NK-92 treated with Interleukin-12 subunit alpha and Interleukin-12 subunit beta, amount 100 ng/mL, for 24 hours (cell line): ENCODE measurements at regions not wholly inside any gene's neighbourhood (a gene's known extent, or its start where the extent isn't known, plus 50 kb on each side); places are given as distances from the start of the nearest gene placed in this dataset.

Experiments used
- DNase-seq: peaks from one replicate; lab custom pipeline; 2025; lab: John Stamatoyannopoulos, UW

DNA sequence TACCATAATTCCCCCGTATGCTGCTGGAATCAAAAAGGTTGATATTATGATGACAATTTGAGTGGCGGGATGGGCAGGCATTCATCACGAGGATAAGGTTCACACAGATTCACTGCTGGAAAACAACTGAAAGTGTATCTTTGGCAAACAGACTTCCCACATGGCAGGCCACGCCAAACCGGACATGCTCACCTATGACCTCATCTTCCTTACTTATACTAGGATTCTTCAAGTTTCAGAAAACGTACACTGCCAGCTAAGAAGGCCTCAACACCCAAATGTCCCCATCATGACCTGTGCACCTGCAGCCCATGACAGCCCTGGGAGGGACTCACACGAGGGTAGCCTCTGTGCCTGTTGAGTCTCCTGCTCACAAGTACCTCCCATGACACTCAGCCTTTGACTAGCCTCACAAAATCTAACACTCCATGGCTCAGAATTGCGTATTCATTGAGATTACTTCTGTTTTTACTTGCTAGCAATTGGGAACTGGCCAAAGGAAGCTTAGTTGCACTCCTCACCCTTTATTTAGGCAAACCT is 259.0 kb upstream of the GHITM start:
- DNase-seq = no peak

DNA sequence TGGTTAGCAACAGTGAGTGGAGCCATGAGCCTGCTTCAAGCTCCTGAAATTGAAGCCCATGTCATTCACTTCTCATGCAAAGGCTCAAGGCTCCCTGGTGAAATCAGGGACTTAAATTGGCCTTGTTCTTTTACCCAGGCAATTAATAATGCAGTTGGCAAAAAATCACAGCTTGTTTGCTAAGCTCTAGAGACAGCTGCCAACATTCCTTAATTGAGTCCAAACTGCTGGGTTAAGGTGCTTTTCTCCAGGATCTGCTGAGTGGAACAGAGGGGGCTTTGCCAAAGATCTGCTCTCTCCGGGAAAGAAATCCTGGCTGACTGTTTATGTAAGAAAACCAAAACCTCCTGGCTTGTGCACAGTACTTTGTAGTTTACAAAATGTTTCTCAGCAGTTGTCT is 257.6 kb upstream of the GHITM start:
- no peak for DNase-seq

DNA sequence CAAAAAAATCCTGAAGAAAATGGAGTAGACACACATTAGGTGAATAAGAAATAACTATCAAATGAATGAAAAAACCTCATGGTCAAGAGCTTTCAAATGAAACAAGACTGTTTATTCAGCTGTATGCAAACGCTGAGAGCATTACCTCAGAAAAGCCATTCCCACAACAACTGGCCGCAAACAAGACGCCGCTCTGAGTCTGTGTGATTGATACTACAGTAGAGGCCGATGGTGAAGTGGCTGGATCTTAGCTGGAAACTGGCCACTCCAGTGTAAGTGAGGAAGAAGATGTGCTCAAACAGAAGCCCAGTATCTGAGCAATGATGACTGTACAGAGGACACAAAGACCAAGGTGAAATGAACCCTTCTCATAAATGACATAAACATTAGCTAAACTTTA is 252.4 kb upstream of the GHITM start:
- DNase-seq = no peak

DNA sequence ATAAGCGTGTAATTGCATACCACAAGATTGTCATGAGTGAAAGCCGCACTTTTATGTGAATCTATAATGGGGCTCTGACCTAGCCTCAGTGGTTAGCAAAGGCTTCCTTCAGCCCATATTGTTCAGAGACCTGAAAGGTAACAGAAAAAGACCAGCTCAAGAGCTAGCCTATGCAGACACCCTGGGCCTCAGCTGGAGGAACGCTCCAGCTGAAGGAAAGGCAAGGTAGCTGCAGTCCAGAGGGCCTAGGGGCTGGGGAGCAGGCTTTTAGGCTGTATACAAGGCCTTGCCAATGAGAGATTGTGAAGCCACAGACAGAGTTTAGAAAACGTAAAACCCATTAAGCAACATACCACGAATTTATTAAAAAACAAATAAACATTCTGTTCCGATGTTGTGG is 246.6 kb upstream of the GHITM start:
- no peak for DNase-seq

DNA sequence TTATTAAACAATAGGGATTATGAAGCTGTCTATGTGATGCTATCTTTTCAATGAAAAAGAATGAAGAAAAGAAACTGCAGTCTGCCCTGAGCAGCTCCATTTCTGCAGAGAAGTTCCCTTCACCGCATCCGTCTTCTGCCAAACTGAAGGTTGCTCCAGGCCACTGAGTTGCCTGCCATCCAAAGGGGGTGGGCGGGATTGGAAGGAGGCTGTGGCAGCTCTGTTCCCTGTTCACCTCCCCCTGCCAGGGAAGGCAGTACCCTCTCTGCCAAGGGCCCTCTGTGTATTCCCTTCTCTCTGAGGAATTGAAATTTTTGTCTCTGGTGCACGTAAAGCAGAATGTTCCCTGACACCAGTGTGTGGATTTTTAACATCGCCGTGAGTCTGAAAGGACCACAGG is 243.1 kb upstream of the GHITM start:
- no peak for DNase-seq

DNA sequence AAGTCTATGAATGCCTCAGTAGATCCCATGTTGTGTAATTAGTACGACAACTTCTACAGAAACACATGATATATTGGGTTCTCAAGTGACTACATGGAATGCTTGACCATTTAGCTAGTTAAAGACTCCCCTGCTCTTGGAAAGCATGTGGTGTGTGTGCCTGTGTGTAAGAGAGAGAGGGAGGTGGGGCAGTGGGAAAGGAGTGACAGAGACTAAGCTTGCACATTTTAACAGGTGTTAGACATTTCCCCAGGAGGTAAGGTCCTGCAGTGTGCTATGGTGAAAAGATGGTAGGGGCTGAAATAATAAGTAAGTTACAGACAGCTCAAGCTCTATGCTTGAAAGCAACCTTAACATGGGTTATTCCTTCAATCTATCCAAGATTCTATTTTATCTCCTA is 241.7 kb upstream of the GHITM start:
- DNase-seq = no peak

DNA sequence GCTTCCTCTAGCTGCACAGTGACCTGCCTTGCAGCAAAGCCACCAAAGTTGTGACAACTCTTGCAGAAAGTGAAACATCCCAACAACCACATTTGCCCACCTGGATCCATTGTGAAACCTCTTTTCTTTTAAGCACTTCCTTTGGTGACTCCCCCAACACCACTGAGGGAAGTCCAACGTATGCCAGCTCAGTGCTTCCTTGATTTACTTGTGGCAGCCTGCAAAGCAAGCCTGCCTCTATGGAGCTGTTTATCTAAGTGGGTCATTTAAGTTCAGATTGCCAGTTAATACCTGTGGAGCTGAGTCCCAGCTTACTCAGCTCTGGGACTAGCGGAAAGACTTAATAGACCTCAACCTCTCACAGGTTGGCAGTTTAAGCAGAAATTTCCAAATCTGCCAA is 230.8 kb upstream of the GHITM start:
- DNase-seq = no peak

DNA sequence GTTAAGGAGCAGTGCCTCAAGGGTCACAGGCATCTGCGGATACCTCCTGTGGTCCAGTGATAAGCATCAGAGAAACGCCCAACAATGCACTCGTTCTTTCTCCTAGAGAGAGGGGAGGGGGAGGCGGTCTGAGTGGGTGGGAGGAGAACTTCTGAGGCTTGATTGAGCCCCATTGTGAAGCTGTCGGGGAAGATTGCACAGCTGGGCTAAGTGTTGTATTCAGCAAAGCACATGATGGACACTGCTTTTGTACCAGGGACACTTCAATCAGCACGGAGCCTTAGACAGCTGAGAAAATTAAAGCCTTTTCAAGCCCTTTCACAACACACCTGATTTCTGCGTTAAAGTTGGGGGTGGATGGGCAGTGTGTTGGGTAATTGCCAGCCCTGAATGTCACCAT is 230.3 kb upstream of the GHITM start:
- no peak for DNase-seq

DNA sequence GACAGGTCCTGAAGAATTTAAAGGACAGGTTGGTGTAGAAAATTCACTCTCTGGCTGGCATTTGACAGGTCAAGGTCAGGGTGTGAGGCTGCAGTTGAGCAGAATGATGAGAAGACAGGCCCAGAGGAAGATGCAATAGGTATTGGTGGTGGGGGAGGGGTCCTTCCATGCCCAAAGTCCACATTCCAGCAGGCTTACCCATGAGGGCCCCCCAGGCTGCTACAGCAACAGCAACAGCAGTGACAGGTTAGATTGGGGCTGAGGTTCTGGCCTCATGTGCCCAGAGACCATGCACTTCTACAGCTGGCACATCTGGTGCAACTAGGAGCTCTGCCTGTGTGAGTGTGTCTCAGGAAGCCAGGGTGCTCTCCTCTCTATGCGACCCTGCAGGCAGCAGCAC is 223.5 kb upstream of the GHITM start:
- no peak for DNase-seq

DNA sequence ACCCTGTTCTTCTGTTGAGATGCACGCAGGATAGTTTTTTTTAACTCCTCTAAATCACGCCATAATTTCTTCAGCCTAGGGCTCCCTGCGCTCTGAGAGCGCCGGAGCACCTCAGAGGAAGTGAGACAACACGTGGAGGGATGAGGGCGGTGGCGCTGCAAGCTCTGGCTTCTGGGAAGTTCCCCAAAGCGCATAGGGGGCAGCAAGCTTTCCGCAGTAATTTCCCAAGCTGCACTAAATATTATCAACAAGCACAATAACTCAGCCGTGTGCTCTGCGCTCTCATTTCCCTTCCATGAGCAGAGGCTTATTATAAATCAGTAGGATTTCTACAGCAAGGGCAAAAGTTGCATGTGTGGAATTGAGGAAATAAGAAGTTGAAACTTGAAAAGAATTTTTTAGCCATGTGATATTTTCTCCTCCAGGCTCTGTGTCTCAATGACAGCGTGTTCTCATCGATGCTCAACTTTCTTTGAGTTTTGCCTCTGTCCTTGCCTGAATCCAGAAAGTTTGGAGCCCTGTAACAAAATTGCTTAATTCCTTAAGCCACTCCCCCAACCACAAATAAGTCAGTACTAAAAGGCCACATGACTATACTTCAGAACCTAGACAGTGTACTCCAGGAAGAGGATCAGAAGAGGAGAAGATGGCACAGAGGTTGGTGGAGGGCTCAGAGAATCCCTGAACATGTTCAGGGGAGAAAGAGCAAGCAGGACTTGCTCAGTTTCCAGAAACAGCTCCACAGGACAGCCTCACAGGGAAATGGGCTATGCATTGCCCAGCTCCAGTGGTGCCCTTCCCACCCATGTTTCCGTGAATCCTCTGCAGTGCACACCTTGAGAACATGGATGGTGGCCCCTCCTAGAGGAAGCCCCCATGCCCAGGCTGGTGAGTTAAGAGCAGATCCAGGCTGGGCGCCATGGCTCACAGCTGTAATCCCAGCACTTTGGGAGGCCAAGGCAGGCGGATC is 221.5 kb upstream of the GHITM start:
- DNase-seq = no peak

DNA sequence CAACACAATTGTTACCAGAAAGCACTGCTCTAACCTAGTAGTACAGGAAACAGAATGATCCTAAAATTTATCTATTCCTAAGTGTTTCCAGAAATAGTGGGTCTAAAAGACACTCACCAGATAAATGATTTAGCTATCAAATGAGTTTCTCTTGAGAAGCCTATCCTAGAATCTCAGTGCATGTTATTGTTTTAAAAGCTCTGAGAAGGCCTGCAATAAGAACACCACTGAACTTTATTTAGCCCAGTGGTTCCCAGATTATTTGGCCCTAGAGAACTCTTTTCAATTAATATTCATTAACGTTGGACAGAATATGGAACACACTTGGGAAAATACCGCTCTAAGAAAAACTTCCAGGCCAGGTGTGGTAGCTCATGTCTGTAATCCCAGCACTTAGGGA is 220.1 kb upstream of the GHITM start:
- DNase-seq = no peak

DNA sequence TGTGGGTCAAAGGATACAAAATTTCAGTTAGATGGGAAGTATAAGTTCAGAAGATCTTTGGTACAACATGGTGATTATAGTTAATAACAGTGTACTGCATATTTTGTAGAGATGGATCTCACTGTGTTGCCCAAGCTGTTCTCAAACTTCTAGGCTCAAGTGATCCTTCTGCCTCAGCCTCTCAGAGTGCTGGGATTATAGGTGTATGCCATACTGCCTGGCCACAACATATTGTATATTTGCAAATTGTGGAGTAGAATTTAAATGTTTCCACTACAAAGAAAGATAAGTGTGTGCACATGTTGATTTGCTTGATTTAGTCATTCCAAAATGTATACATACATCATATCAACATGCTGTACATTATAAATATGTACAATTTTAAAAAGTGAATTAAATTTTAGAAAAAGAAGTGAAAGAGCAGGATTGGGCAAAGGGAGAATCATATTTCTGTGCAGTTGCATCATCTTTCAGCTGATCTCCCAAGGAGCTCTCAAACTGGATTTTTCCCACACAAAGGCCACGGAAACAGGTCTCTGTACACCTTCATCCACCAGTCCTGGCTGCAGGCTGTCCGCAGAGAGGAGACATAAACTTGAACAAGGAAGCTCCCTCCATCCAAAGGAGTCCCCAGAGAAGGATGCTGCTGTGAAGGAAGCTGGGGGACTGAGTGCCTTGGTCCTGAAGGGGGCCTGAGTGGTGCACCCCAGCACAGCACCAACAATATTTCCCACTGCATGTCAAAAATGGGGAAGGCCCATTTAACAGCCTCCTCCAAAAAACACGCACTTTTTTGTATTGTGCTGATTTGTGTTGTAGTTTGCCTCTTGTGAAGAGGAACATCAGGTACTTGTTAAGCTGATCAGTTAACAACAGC is 217.1 kb upstream of the GHITM start:
- DNase-seq = no peak

DNA sequence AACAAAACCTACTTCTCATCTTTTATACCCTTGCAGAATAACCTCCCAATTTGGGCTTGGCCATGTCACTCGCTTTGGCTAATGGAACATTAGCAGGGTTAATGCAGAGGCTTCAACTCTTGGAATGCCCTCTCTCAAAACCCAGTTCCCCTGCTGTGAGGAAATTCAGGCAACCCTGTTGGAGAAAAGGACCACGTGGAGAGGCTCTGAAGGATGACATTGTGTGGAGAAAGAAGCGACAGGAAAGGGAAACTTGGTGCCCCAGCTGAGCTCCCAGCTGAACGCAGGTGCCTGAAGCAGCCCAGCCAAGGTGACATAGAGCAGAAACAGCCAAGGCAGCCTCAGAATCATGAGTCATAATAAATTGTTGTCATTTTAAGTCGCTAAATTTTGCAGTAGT is 214.2 kb upstream of the GHITM start:
- DNase-seq = no peak

DNA sequence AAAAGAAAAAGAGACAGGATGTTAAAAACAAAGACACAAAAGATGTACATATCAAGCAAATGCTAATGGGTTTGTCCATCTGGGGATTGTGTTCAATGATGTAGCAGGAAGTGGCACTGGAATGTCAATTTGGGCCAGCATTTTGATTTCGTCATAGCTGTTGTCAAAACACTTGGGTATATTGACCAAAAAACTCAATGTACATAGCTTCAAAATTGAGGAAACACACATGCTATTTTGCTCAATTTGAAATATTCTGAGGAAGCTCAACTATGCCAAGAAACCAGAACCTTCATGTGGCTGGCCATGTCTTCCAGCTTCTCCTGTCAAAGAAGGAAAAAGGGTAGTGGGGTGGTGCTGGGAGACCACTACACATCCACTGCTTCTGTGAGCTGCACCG is 212.7 kb upstream of the GHITM start:
- no peak for DNase-seq

DNA sequence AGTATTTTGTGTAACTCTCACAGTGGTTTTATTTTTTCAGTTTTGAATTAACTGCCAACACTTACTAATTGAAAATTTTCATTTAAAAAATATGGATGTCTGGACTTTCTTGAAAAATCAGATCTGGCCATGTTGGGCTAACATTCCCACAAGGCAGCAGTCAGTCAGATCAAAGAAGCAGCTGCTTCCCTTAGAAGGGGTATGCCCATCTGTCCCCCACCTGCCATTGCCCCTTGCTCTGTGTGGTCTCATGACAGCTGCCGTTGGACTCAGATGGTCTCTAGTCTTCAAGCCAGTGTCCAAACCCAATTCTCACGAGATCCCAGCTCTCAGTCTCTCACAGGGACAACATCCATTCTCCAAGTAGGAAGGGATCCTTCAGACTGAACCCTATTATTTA is 212.1 kb upstream of the GHITM start:
- no peak for DNase-seq

DNA sequence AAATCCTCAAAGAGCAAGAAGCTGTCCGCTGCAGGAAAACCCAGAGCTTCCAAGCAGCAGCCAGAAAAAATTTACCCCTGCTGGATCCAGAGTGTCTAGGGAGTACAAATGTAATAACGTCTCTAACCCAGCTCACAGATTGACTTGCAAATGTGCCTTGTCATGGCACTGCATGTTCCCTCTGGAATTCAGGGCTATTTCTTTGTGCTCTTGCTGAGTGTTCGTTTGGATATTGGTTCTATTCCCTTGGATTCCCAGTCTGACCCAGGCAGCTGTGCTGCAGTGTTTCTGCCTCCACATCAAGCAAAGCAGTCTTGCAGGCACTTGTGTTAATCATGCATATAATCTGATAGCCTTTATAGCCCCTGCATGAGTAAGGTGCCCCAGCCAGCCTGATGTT is 209.9 kb upstream of the GHITM start:
- DNase-seq = no peak

DNA sequence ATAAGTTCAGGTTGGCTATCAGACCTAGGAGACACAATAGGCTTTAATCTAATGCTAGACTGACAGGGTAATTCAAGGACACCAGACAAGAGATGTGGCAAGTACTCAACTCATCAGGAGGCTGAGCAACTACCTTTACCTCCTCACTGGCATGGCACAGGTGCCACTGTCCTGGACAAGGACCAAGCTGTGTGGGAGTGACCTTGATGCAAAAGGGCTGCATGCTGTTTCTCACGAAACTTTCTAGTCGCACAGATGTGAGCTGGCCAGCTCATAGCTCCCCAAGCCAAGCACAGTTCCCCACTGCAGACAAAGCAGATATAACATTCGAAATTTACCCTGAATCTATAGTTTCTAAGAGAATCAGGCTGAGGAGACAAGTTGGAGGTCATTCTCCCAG is 207.6 kb upstream of the GHITM start:
- DNase-seq = no peak

DNA sequence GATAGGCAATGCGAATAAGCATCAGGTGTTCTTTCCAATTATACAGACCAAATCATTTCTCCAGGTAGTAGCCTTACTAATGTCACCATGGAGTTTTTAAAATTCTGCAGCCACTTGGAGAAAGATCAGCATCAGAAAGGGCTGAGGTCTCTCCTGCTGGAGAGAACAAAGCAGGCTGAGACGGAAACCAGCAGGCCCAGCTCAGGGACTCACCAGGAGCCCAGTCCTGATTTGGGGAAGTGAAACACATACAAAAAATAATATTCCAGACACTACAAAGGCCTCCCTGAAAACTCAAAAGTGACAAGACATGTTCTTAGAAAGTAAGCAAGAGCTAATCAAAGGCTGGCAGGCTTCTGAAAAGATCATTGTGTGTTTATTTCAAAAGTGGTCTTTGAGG is 207.1 kb upstream of the GHITM start:
- no peak for DNase-seq

DNA sequence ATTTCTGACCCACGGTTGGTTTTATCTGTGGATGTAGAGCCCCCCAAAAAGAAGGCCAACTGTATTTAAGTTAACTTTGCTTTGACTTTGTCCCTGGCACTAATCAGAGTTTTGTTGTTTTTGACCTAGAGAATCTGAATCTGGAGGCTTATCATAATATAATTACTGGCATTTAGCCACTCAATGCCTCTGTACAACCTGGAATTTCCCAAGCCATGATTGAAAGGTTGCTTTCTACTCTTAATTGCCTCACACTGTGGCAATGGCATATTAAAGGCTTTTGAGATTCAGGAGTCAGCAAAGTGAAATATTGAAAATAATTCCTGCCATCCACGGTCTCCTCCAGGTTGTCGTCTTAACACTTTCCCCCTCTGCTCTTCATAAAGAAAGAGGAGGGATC is 205.2 kb upstream of the GHITM start:
- no peak for DNase-seq

DNA sequence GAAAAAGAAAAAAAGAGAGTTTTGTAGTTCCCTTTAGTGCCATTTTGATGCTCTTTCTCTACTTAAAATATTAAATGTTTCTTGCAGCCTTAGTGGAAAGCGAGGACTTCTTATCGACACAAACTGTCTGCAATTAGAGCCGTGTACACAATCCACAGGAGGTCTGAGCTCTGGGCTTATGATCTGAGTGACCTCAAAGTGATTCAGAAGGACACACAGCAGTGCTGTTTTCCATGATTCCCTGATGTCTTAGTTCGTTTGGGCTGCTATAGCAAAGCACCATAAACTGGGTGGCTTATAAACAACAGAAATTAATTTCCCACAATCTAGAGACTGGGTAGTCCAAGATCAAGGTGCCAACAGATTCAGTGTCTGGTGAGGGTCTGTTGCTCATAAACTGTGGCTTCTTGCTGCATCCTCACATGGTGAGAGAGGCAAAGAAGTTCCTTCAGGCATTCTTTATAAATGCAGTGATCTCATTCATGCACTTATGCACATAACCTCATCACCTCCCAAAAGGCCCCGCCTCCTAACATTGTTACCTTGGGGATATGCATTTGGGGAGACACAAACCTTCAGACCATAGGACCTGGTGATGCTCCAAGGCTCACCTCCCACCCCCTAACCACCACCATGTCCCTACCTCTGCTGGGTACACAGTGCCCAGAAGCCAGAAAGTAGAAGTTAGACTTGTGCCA is 204.5 kb upstream of the GHITM start:
- DNase-seq = no peak

DNA sequence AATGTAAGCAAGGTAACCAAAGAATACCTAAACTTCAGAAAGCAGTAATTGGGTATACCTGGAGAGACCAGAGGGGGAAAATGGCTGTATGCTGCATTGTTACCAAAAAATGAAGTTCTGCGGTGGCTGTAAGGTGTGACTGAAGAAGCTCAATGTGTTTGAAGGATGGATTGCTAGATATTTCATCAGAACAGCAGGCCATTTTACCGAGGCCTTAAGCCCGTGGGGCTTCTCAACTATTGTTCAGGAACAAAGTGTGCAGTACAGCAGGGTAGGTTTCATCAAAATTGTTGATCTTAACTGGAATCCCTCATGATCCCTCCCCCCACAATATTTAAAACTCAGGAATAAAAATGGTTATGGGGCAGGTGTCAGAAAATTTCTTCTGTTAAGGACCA is 204.0 kb upstream of the GHITM start:
- no peak for DNase-seq

DNA sequence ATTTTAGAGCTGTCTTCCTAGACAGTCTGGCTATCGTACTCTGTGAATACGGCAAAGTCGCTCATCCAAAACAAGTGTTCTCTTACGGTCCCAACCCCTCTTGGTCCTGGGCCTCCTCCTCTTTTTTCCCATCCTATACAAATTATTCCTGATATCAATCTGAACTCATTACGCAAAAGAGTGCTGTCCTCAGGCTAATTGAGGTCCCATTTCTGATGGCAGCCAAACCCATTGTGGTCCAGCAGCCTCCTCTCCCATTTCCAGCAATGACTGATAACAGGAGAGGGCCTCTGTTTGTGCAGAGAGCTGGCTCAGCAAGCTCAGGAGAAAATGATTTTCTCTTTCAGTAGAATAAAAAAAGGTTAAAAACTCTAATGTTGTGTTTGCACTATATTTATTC is 203.4 kb upstream of the GHITM start:
- no peak for DNase-seq
